ENCODE measurements at regions not wholly inside any gene's neighbourhood (a gene's known extent, or its start where the extent isn't known, plus 50 kb on each side); places are given as distances from the start of the nearest gene placed in this dataset.

GRCh38 chr13:34349091-34349722 lies 531.3 kb downstream of the RFC3 start:
- Mint-ChIP-seq H3K27ac (no peak overlapping the region), H3K4me1 (ENCODE audit: low read depth in 2 of 2) (no peaks in the 10 kb centered on the region), H3K4me3 (no peak overlapping the region), H3K9me3 (peaks cover 11% of the 10 kb centered on the region), H3K27me3 (no peaks in the 10 kb centered on the region), H3K36me3 (no peaks in the 10 kb centered on the region)
- ATAC-seq (no peak), DNase-seq (ENCODE audit: low spot score) (no peak)

GRCh38 chr13:34350671-34351070 lies 532.7 kb downstream of the RFC3 start:
- H3K9me3 Mint-ChIP-seq = peaks cover 18% of the 10 kb centered on the region
- no peaks in the 10 kb centered on the region for H3K36me3 Mint-ChIP-seq
- ATAC-seq = no peak
- H3K27me3 Mint-ChIP-seq = no peaks in the 10 kb centered on the region
- no peak overlapping the region for H3K27ac Mint-ChIP-seq
- no peaks in the 10 kb centered on the region for H3K4me1 Mint-ChIP-seq (ENCODE audit: low read depth in 2 of 2)
- DNase-seq (ENCODE audit: low spot score) = no peak
- H3K4me3 Mint-ChIP-seq = no peak overlapping the region

GRCh38 chr13:34351134-34351533 lies 533.2 kb downstream of the RFC3 start:
- Mint-ChIP-seq H3K4me3 (no peak overlapping the region), H3K27ac (no peak overlapping the region), H3K4me1 (ENCODE audit: low read depth in 2 of 2) (no peaks in the 10 kb centered on the region), H3K9me3 (peaks cover 18% of the 10 kb centered on the region), H3K36me3 (no peaks in the 10 kb centered on the region), H3K27me3 (no peaks in the 10 kb centered on the region)
- DNase-seq (ENCODE audit: low spot score) = no peak
- ATAC-seq = peak in 1 of 2 donors; percentile 46

- no peaks in the 10 kb centered on the region for H3K27me3 Mint-ChIP-seq
- H3K36me3 Mint-ChIP-seq = no peaks in the 10 kb centered on the region
- H3K27ac Mint-ChIP-seq = no peak overlapping the region
- ATAC-seq (no peak), DNase-seq (ENCODE audit: low spot score) (no peak)
- no peak overlapping the region for H3K4me3 Mint-ChIP-seq
- no peaks in the 10 kb centered on the region for H3K4me1 Mint-ChIP-seq (ENCODE audit: low read depth in 2 of 2)
- H3K9me3 Mint-ChIP-seq = peaks cover 19% of the 10 kb centered on the region
Measured at GRCh38 chr13:34352958-34353357, 535.0 kb downstream of the RFC3 start.

GRCh38 chr13:34356686-34357434 lies 538.9 kb downstream of the RFC3 start:
- Mint-ChIP-seq H3K36me3 (no peaks in the 10 kb centered on the region), H3K4me3 (no peak overlapping the region), H3K27me3 (no peaks in the 10 kb centered on the region), H3K4me1 (ENCODE audit: low read depth in 2 of 2) (no peaks in the 10 kb centered on the region), H3K9me3 (peaks cover 11% of the 10 kb centered on the region), H3K27ac (no peak overlapping the region)
- ATAC-seq (no peak), DNase-seq (ENCODE audit: low spot score) (no peak)

GRCh38 chr13:34357435-34358232 lies 539.7 kb downstream of the RFC3 start:
- no peak for DNase-seq (ENCODE audit: low spot score)
- Mint-ChIP-seq H3K4me1 (ENCODE audit: low read depth in 2 of 2) (no peaks in the 10 kb centered on the region), H3K4me3 (no peak overlapping the region), H3K36me3 (no peaks in the 10 kb centered on the region), H3K27me3 (no peaks in the 10 kb centered on the region), H3K27ac (no peak overlapping the region), H3K9me3 (peaks cover 11% of the 10 kb centered on the region)
- no peak for ATAC-seq

GRCh38 chr13:34358811-34359513 lies 541.0 kb downstream of the RFC3 start:
- H3K36me3 Mint-ChIP-seq = no peaks in the 10 kb centered on the region
- no peak for DNase-seq (ENCODE audit: low spot score)

GRCh38 chr13:34360702-34361101 lies 542.8 kb downstream of the RFC3 start:
- H3K27ac Mint-ChIP-seq = no peak overlapping the region
- peaks cover 4% of the 10 kb centered on the region for H3K9me3 Mint-ChIP-seq
- ATAC-seq (no peak), DNase-seq (ENCODE audit: low spot score) (no peak)
- H3K4me3 Mint-ChIP-seq = no peak overlapping the region
- H3K36me3 Mint-ChIP-seq = no peaks in the 10 kb centered on the region
- H3K4me1 Mint-ChIP-seq (ENCODE audit: low read depth in 2 of 2) = no peaks in the 10 kb centered on the region
- no peaks in the 10 kb centered on the region for H3K27me3 Mint-ChIP-seq

More at GRCh38 chr13:34358811-34359513, 541.0 kb downstream of the RFC3 start:
- peaks cover 11% of the 10 kb centered on the region for H3K9me3 Mint-ChIP-seq
- no peaks in the 10 kb centered on the region for H3K27me3 Mint-ChIP-seq
- H3K4me3 Mint-ChIP-seq = no peak overlapping the region
- no peak for ATAC-seq
- H3K4me1 Mint-ChIP-seq (ENCODE audit: low read depth in 2 of 2) = no peaks in the 10 kb centered on the region
- no peak overlapping the region for H3K27ac Mint-ChIP-seq

- no peaks in the 10 kb centered on the region for H3K27me3 Mint-ChIP-seq
- ATAC-seq (no peak), DNase-seq (ENCODE audit: low spot score) (no peak)
- no peaks in the 10 kb centered on the region for H3K36me3 Mint-ChIP-seq
- peaks cover 2% of the 10 kb centered on the region for H3K9me3 Mint-ChIP-seq
- no peak overlapping the region for H3K27ac Mint-ChIP-seq
- H3K4me3 Mint-ChIP-seq = no peak overlapping the region
- no peaks in the 10 kb centered on the region for H3K4me1 Mint-ChIP-seq (ENCODE audit: low read depth in 2 of 2)
Measured at GRCh38 chr13:34361560-34361959, 543.6 kb downstream of the RFC3 start.

GRCh38 chr13:34363266-34363665 lies 545.3 kb downstream of the RFC3 start:
- H3K36me3 Mint-ChIP-seq = no peaks in the 10 kb centered on the region
- no peak overlapping the region for H3K4me3 Mint-ChIP-seq
- peaks cover 4% of the 10 kb centered on the region for H3K9me3 Mint-ChIP-seq
- no peak for ATAC-seq
- H3K27me3 Mint-ChIP-seq = no peaks in the 10 kb centered on the region
- no peaks in the 10 kb centered on the region for H3K4me1 Mint-ChIP-seq (ENCODE audit: low read depth in 2 of 2)
- no peak overlapping the region for H3K27ac Mint-ChIP-seq
- no peak for DNase-seq (ENCODE audit: low spot score)

GRCh38 chr13:34364633-34365032 lies 546.7 kb downstream of the RFC3 start:
- H3K36me3 Mint-ChIP-seq = no peaks in the 10 kb centered on the region
- H3K4me1 Mint-ChIP-seq (ENCODE audit: low read depth in 2 of 2) = no peaks in the 10 kb centered on the region
- DNase-seq (ENCODE audit: low spot score) = no peak
- no peak overlapping the region for H3K27ac Mint-ChIP-seq
- no peaks in the 10 kb centered on the region for H3K27me3 Mint-ChIP-seq
- peaks cover 6% of the 10 kb centered on the region for H3K9me3 Mint-ChIP-seq
- no peak for ATAC-seq
- no peak overlapping the region for H3K4me3 Mint-ChIP-seq

- Mint-ChIP-seq H3K4me3 (no peak overlapping the region), H3K36me3 (no peaks in the 10 kb centered on the region), H3K4me1 (ENCODE audit: low read depth in 2 of 2) (no peaks in the 10 kb centered on the region), H3K27me3 (no peaks in the 10 kb centered on the region), H3K27ac (no peak overlapping the region), H3K9me3 (peaks cover 8% of the 10 kb centered on the region)
- ATAC-seq (no peak), DNase-seq (ENCODE audit: low spot score) (no peak)
Measured at GRCh38 chr13:34369931-34370330, 552.0 kb downstream of the RFC3 start.

GRCh38 chr13:34371108-34371507 lies 553.2 kb downstream of the RFC3 start:
- peaks cover 11% of the 10 kb centered on the region for H3K9me3 Mint-ChIP-seq
- no peak for ATAC-seq
- no peaks in the 10 kb centered on the region for H3K27me3 Mint-ChIP-seq
- no peak overlapping the region for H3K27ac Mint-ChIP-seq
- no peak for DNase-seq (ENCODE audit: low spot score)
- H3K4me1 Mint-ChIP-seq (ENCODE audit: low read depth in 2 of 2) = no peaks in the 10 kb centered on the region
- H3K36me3 Mint-ChIP-seq = no peaks in the 10 kb centered on the region
- no peak overlapping the region for H3K4me3 Mint-ChIP-seq
